ENCODE measurements at regions not wholly inside any gene's neighbourhood (a gene's known extent, or its start where the extent isn't known, plus 50 kb on each side); places are given as distances from the start of the nearest gene placed in this dataset.
"Not testable (repeated sequence)": the region's sequence is repeated elsewhere in the genome, so short reads cannot be mapped to it uniquely, and the experiment has no call there.

DNA sequence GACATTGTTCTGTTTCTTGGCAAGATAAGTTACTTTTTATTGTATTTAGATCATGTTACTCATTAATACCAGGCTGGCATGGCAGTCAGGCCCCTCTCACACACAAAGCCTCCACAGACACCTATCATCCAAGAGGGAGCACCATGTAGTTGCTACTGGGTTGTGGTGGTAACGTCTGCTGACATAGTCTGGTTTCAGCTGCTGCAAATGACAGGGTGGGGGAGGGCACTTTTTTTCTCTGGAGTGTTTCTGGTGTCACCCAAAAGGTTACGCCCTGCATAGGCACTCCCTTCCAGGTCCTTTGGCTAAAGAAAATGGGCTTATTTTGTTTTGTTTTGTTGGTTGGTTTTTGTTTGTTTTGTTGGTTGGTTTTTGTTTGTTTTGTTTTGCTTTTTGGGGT lies 236.4 kb upstream of the RIMS1 start:
- no peaks in the 10 kb centered on the region for H3K36me3 Mint-ChIP-seq (ENCODE audit: low read depth)
- H3K27ac Mint-ChIP-seq = no peak overlapping the region
- H3K4me3 Mint-ChIP-seq = no peak overlapping the region
- H3K27me3 Mint-ChIP-seq (ENCODE audit: low read depth) = no peaks in the 10 kb centered on the region
- no peaks in the 10 kb centered on the region for H3K9me3 Mint-ChIP-seq
- H3K4me1 Mint-ChIP-seq (ENCODE audit: low read depth) = no peaks in the 10 kb centered on the region

DNA sequence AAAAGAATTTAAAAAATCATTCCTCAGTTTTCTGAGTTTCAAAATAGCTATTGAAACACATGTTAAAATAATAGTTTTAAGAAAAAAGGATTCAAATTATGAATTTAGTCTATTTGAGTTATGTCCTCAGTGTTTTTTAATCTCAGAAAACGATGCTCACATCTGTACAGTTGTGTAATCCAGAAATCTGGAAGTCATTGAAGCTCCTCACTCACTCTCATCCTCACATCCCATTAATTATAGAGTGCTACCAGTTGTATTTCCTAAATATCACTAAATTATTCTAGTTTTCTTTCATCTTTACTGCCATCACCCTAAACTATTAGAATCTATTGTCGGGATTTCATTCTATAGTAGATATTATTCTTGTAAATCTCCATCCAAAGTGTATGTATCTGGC lies 234.7 kb upstream of the RIMS1 start:
- H3K27ac Mint-ChIP-seq = no peak overlapping the region
- no peak overlapping the region for H3K4me3 Mint-ChIP-seq
- H3K4me1 Mint-ChIP-seq (ENCODE audit: low read depth) = no peaks in the 10 kb centered on the region
- no peaks in the 10 kb centered on the region for H3K36me3 Mint-ChIP-seq (ENCODE audit: low read depth)
- H3K9me3 Mint-ChIP-seq = no peaks in the 10 kb centered on the region
- H3K27me3 Mint-ChIP-seq (ENCODE audit: low read depth) = no peaks in the 10 kb centered on the region

DNA sequence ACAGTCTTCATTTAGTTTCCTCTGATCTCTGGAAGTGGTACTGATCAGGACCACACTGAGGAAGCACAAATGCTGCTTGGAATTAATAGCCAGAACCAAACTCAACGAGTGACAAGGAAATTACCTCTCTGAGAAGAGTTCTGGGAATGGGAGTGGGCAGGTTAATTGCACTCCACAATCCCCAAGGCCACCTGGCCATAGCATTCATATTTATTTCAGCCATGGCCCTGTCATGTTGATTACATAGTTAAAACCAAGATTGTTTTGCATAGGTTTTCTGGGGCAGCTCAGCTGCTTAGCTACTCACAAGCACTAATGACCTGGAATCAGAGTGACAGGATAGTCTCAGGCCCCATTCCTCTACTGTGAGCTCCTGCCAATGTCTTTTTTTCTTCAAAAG lies 230.2 kb upstream of the RIMS1 start:
- Mint-ChIP-seq H3K36me3 (ENCODE audit: low read depth) (no peaks in the 10 kb centered on the region), H3K27ac (no peak overlapping the region), H3K4me3 (no peak overlapping the region), H3K27me3 (ENCODE audit: low read depth) (no peaks in the 10 kb centered on the region), H3K4me1 (ENCODE audit: low read depth) (no peaks in the 10 kb centered on the region), H3K9me3 (no peaks in the 10 kb centered on the region)

DNA sequence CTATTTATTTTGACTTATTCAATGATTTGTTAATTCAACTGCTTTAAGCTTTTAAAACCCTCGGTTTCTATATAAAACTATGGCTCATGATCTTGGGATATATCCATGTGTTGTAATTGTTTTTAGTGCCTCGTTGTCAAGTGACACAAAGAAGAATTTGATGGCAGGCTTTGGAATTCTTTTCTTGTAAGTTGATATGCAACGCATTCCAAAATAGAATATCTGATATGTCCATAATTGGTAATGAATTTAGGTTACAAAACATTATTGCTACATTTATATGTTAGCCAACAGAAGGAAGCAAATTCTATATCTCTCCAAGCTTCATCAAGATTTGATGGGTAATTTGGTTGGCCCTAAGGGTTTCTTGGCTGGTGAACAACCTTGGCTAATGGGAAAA lies 220.4 kb upstream of the RIMS1 start:
- Mint-ChIP-seq H3K27me3 (ENCODE audit: low read depth) (no peaks in the 10 kb centered on the region), H3K27ac (no peak overlapping the region), H3K4me3 (no peak overlapping the region), H3K4me1 (ENCODE audit: low read depth) (no peaks in the 10 kb centered on the region), H3K9me3 (no peaks in the 10 kb centered on the region), H3K36me3 (ENCODE audit: low read depth) (no peaks in the 10 kb centered on the region)

DNA sequence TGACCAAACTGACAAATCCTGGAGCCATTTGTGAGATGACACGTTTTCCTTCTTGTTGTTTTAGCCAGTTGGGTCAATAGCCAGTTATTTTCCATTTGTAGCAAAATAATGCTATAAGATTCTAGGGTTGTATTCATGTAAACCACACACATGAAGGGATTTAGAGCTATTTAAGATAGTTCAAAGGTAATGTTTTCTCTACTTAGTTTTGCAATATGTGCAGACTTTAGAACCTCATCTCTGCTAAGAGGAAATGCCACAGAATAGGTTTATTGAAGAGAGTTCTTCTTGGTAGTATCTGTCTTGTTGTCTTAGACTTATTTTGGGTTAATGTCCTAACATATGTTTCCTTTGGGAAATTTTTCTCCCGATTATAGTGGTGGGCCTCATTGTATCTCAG lies 213.5 kb upstream of the RIMS1 start:
- Mint-ChIP-seq H3K27me3 (ENCODE audit: low read depth) (no peaks in the 10 kb centered on the region), H3K4me1 (ENCODE audit: low read depth) (no peaks in the 10 kb centered on the region), H3K9me3 (no peaks in the 10 kb centered on the region), H3K4me3 (no peak overlapping the region), H3K36me3 (ENCODE audit: low read depth) (no peaks in the 10 kb centered on the region), H3K27ac (no peak overlapping the region)

DNA sequence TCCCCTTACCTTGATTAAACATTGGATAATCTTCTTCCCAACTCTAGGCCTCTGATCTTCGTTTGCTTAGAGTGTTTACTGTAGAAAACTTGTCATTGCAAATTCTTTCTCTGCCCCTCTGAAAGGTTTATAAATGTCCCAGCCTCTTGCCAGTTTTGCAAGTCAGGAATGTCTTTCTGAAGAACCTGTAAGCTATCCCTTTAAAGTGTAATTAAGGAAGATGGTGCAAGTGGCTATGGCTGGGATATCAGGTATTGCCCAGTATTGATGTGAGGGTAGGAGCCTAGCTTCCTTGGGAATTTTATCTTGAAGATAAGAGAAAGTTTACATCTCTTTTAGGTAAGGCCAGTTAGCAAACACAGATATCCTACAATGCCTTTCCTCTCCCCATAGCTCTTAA lies 211.0 kb upstream of the RIMS1 start:
- Mint-ChIP-seq H3K27me3 (ENCODE audit: low read depth) (no peaks in the 10 kb centered on the region), H3K9me3 (no peaks in the 10 kb centered on the region), H3K4me3 (no peak overlapping the region), H3K4me1 (ENCODE audit: low read depth) (no peaks in the 10 kb centered on the region), H3K36me3 (ENCODE audit: low read depth) (no peaks in the 10 kb centered on the region), H3K27ac (no peak overlapping the region)

DNA sequence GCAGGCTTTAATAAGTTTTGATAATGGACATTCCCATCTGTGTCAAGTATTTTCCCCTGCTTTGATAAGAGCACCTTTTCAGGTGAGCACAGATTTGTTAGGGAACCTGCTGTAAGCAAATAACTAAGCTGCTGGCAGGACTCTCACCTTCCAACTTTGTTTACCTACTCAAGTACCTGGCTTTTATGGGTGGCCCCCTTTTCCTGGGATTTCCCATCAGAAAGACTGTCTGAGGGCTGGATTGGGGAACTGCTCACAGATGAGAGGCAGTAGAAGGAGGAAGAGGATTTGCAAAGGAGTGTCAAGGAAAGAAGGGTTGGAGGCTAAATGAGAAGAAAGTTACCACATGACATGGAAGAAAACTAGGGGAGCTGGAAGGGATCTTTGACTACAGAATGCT lies 210.1 kb upstream of the RIMS1 start:
- Mint-ChIP-seq H3K27ac (no peak overlapping the region), H3K9me3 (no peaks in the 10 kb centered on the region), H3K36me3 (ENCODE audit: low read depth) (no peaks in the 10 kb centered on the region), H3K4me3 (no peak overlapping the region), H3K4me1 (ENCODE audit: low read depth) (no peaks in the 10 kb centered on the region), H3K27me3 (ENCODE audit: low read depth) (no peaks in the 10 kb centered on the region)

DNA sequence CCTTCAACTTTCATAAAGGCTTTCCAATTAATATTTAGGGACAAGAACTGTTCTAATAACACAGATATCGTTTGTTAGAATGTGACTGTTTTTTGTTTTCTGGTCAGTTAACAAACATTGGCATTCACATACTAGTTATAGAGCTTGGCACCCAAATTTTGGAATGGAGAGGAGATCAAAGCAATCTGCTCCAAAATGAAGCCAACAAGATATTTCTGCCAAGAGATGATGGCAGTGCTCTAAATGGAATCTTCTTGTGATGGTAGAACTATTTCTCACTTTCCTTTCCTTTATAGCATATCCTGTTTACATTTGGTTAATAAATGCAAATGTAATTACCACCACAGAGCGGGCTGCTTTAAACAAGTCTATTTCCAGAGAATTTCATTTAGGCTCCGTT lies 208.3 kb upstream of the RIMS1 start:
- H3K9me3 Mint-ChIP-seq = no peaks in the 10 kb centered on the region

DNA sequence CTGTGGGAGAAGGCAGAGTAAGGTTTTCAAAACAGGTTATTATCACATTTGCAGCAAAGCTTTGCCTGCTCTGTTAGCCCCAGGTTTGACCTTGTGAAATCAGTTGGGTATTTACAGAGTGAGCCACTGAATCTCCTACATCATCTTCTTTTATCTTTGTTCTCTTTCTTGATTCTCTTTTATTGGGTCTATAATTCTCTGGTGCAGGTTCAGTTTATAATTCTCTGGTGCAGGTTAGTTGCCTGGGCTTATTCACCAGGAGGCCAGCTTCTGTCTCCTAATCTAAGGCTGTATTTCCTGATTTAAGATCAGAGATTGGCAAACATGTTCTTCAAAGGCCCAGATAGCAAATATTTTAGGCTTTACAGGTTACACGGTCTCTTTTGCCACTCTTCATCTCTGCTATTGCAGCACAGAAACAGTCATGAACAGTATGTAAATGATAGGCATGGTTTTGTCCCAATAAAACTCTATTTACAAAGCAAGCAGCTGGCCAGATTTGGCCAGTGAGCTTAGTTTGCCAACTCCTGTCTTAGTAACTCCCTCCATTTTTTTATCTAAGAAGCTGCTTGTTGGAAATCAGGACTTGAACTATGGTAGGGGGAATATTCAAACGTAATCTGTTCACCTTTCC lies 205.0 kb upstream of the RIMS1 start:
- no peaks in the 10 kb centered on the region for H3K36me3 Mint-ChIP-seq (ENCODE audit: low read depth)
- no peaks in the 10 kb centered on the region for H3K4me1 Mint-ChIP-seq (ENCODE audit: low read depth)
- no peak overlapping the region for H3K27ac Mint-ChIP-seq
- H3K9me3 Mint-ChIP-seq = no peaks in the 10 kb centered on the region
- no peaks in the 10 kb centered on the region for H3K27me3 Mint-ChIP-seq (ENCODE audit: low read depth)
- H3K4me3 Mint-ChIP-seq = no peak overlapping the region

More for the DNA sequence above, 208.3 kb upstream of the RIMS1 start:
- Mint-ChIP-seq H3K27me3 (ENCODE audit: low read depth) (no peaks in the 10 kb centered on the region), H3K4me3 (no peak overlapping the region), H3K4me1 (ENCODE audit: low read depth) (no peaks in the 10 kb centered on the region), H3K36me3 (ENCODE audit: low read depth) (no peaks in the 10 kb centered on the region), H3K27ac (no peak overlapping the region)

DNA sequence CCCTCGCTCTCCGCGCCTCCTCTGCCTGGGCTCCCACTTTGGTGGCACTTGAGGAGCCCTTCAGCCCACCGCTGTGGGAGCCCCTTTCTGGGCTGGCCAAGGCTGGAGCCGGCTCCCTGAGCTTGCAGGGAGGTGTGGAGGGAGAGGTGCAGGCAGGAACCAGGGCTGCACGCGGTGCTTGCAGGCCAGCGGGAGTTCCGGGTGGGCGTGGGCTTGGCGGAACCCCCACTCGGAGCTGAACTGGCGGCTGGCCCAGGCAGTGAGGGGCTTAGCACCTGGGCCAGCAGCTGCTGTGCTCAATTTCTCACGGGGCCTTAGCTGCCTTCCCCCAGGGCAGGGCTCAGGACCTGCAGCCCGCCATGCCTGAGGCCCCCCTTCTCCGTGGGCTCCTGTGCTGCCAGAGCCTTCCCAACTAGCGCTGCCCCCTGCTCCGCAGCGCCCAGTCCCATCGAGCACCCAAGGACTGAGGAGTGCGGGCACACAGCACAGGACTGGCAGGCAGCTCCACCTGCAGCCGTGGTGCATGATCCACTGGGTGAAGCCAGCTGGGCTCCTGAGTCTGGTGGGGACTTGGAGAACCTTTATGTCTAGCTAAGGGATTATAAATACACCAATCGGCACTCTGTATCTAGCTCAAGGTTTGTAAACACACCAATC lies 200.2 kb upstream of the RIMS1 start:
- not testable (repeated sequence) for H3K4me1 Mint-ChIP-seq (ENCODE audit: low read depth); H3K36me3 Mint-ChIP-seq (ENCODE audit: low read depth); H3K27me3 Mint-ChIP-seq (ENCODE audit: low read depth); H3K27ac Mint-ChIP-seq; H3K9me3 Mint-ChIP-seq; H3K4me3 Mint-ChIP-seq

DNA sequence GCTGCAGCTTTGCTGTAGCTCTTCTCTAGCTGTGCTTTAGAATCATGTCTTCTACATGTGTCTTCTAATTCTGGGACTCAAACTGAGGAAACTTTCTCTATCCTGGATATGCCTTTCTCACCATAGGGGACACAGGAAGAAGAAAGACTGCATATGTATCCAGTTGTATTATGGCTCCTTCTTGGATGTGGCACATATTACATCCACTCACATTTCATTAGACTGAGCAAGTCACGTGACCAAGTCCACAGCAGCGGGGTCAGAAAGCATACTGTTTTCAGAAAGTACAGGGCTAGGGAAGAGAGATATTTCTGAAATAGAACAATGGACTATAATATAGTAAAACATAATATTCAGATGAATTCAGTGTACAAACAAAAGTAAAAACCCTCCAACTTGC lies 187.6 kb upstream of the RIMS1 start:
- Mint-ChIP-seq H3K36me3 (ENCODE audit: low read depth) (no peaks in the 10 kb centered on the region), H3K4me3 (no peak overlapping the region), H3K27ac (no peak overlapping the region), H3K27me3 (ENCODE audit: low read depth) (no peaks in the 10 kb centered on the region), H3K9me3 (no peaks in the 10 kb centered on the region), H3K4me1 (ENCODE audit: low read depth) (no peaks in the 10 kb centered on the region)

DNA sequence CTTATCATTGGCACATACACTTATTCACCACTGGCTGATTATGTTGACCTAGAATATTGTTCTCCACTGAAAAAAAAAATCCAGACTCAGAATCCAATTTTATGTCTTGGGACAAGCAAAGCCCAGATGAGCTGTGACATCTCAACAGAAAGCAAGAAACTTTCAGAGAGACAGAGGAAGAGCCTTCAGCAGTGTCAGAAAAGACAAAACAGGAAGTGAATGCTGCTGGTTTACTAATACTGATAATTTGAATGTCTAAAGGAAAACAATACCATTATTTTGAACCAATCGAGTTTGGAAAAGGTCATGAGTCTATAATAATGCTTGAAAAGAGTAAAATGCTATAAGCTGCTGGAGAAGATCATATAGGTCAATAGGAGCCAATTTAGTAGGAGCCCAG lies 179.8 kb upstream of the RIMS1 start:
- H3K4me3 Mint-ChIP-seq = no peak overlapping the region
- H3K27ac Mint-ChIP-seq = no peak overlapping the region
- no peaks in the 10 kb centered on the region for H3K27me3 Mint-ChIP-seq (ENCODE audit: low read depth)
- no peaks in the 10 kb centered on the region for H3K4me1 Mint-ChIP-seq (ENCODE audit: low read depth)
- H3K36me3 Mint-ChIP-seq (ENCODE audit: low read depth) = no peaks in the 10 kb centered on the region
- H3K9me3 Mint-ChIP-seq = no peaks in the 10 kb centered on the region

DNA sequence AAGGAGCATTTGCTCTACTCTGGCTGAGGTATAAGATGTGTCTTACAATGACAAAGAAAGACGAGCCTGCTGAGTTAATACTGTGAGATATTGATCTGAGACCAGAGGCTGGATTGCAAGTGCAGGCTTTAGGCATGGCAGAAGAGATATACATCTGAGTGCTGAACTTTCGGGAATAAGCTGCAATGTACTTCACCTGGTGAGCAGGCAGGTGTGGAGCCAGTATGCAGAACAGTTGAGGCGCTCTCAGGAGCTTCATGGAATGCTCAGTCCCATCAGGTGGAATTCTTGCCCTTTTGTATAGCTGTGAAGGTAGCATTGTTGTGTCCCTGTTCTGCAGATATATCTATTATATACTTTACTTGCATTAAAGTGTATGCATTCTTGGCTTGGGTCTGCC lies 179.3 kb upstream of the RIMS1 start:
- Mint-ChIP-seq H3K36me3 (ENCODE audit: low read depth) (no peaks in the 10 kb centered on the region), H3K27ac (no peak overlapping the region), H3K9me3 (no peaks in the 10 kb centered on the region), H3K27me3 (ENCODE audit: low read depth) (no peaks in the 10 kb centered on the region), H3K4me1 (ENCODE audit: low read depth) (no peaks in the 10 kb centered on the region), H3K4me3 (no peak overlapping the region)

DNA sequence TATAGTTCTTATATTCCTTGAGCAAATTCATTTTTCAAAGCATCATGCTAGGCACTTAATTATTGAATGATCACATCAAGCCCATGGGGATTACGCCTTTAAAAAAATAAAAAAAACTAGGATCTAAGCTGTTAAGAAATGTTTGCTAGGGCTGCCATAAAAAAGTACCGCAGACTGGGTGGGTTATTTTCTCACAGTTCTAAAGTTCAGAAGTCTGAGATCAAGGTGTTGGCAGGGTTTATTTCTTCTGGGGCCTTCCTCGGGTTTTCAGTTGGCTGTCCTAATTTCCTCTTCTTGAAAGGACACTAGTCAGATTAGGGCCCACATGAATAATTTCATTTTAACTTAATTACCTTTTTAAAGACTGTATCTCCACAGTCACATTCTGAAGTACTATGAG lies 165.6 kb upstream of the RIMS1 start:
- H3K36me3 Mint-ChIP-seq (ENCODE audit: low read depth) = no peaks in the 10 kb centered on the region
- H3K4me1 Mint-ChIP-seq (ENCODE audit: low read depth) = no peaks in the 10 kb centered on the region
- H3K27ac Mint-ChIP-seq = no peak overlapping the region

DNA sequence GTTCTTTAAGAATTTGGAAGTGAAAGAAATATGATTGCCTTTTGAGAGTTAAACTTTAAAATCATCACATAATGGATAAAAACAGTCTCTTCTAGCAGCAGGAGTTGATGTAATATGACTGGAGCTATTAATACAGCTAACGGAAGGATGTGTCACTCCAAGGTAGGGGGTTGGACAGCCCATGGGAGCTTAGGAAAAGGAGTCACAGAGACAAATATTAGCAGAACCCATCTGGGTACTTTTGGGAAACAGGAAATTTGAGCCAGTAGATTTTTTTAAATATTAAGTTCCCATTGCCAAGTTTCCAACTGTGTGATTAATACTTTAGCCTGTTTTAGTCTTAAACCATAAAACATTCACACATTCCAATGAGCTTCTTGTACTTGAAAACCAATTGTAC lies 164.7 kb upstream of the RIMS1 start:
- H3K4me1 Mint-ChIP-seq (ENCODE audit: low read depth) = no peaks in the 10 kb centered on the region
- H3K9me3 Mint-ChIP-seq = no peaks in the 10 kb centered on the region
- no peaks in the 10 kb centered on the region for H3K36me3 Mint-ChIP-seq (ENCODE audit: low read depth)
- H3K27me3 Mint-ChIP-seq (ENCODE audit: low read depth) = no peaks in the 10 kb centered on the region
- no peak overlapping the region for H3K4me3 Mint-ChIP-seq
- no peak overlapping the region for H3K27ac Mint-ChIP-seq

More for the DNA sequence above, 165.6 kb upstream of the RIMS1 start:
- Mint-ChIP-seq H3K27me3 (ENCODE audit: low read depth) (no peaks in the 10 kb centered on the region), H3K9me3 (no peaks in the 10 kb centered on the region), H3K4me3 (no peak overlapping the region)

DNA sequence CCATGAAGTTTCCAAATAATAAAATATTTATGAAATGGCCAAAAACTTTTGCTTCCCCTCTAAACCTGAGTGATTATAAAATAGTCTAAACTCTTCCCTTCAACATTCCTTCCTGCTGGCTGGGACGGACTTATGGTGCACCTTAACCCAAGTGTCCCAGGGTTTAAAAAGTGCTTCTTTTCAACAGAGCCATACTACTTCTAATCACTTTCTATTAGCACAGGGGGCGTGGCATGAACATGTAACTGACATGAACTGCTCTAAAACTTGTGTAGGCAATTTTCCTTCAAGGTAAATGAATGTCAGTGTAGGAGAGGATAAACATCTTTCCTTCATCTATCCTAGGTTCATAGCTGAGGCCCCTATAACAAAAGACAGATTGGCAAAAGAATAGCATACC lies 163.6 kb upstream of the RIMS1 start:
- Mint-ChIP-seq H3K4me1 (ENCODE audit: low read depth) (no peaks in the 10 kb centered on the region), H3K9me3 (no peaks in the 10 kb centered on the region), H3K36me3 (ENCODE audit: low read depth) (no peaks in the 10 kb centered on the region)

More for the DNA sequence above, 163.6 kb upstream of the RIMS1 start:
- no peak overlapping the region for H3K4me3 Mint-ChIP-seq
- no peak overlapping the region for H3K27ac Mint-ChIP-seq
- H3K27me3 Mint-ChIP-seq (ENCODE audit: low read depth) = no peaks in the 10 kb centered on the region
